H9 (cell line): ENCODE measurements at regions not wholly inside any gene's neighbourhood (a gene's known extent, or its start where the extent isn't known, plus 50 kb on each side); places are given as distances from the start of the nearest gene placed in this dataset.

Source experiments
- DNase-seq: peaks from one replicate; pipeline ENCODE4 v3.0.0-alpha.2; 2017
- H2AFZ ChIP-seq: one replicate; pipeline ENCODE4 v1.6.1; 2013; ENCODE audit warnings: mild to moderate bottlenecking, low read length, control low read depth, moderate library complexity
- H2AK5ac ChIP-seq: 2 replicates; pipeline ENCODE4 v1.6.1; 2013; ENCODE audit warnings: low read length, control low read depth, mixed read lengths; ENCODE audit not compliant: insufficient read length
- H2BK120ac ChIP-seq: one replicate; pipeline ENCODE4 v1.6.1; 2013; ENCODE audit warnings: low read depth, mild to moderate bottlenecking, low read length, control low read depth, inconsistent platforms; ENCODE audit not compliant: poor library complexity, severe bottlenecking
- H2BK12ac ChIP-seq: 2 replicates; pipeline ENCODE4 v1.6.1; 2013; ENCODE audit warnings: low read length, control low read depth, mixed read lengths, low read depth; ENCODE audit not compliant: insufficient read length
- H2BK15ac ChIP-seq: 2 replicates; pipeline ENCODE4 v1.6.1; 2013; ENCODE audit warnings: low read depth, low read length, control low read depth
- H2BK20ac ChIP-seq: one replicate; pipeline ENCODE4 v1.6.1; 2013; ENCODE audit warnings: low read depth, mild to moderate bottlenecking, low read length, control low read depth, inconsistent platforms; ENCODE audit not compliant: poor library complexity, severe bottlenecking
- H2BK5ac ChIP-seq: 2 replicates; pipeline ENCODE4 v1.6.1; 2013; ENCODE audit warnings: low read length, control low read depth, mixed read lengths; ENCODE audit not compliant: insufficient read length
- H3K14ac ChIP-seq: 2 replicates; pipeline ENCODE4 v1.6.1; 2013; ENCODE audit warnings: low read length, control low read depth; ENCODE audit not compliant: insufficient read depth
- H3K18ac ChIP-seq: 2 replicates; pipeline ENCODE4 v1.6.1; 2013; ENCODE audit warnings: low read depth, mild to moderate bottlenecking, mixed read lengths, low read length, control low read depth; ENCODE audit not compliant: insufficient read length
- H3K23ac ChIP-seq: 2 replicates; pipeline ENCODE4 v1.6.1; 2013; ENCODE audit warnings: low read length, control low read depth, mixed read lengths, low read depth; ENCODE audit not compliant: insufficient read length
- H3K23me2 ChIP-seq: 2 replicates; pipeline ENCODE4 v1.6.1; 2013; ENCODE audit warnings: low read depth, mild to moderate bottlenecking, mixed read lengths, low read length, control low read depth; ENCODE audit not compliant: insufficient read length, poor library complexity, severe bottlenecking
- H3K27ac ChIP-seq: 2 replicates; pipeline ENCODE4 v1.5.1; 2013; ENCODE audit warnings: low read length, control low read depth, mixed read lengths, low read depth; ENCODE audit not compliant: insufficient read length
- H3K27me3 ChIP-seq: 2 replicates; pipeline ENCODE4 v1.6.1; 2013; ENCODE audit warnings: low read length, control low read depth, inconsistent platforms; ENCODE audit not compliant: insufficient read depth
- H3K4ac ChIP-seq: 2 replicates; pipeline ENCODE4 v1.6.1; 2013; ENCODE audit warnings: low read depth, mild to moderate bottlenecking, control low read depth, inconsistent platforms, low read length, moderate library complexity
- H3K4me1 ChIP-seq: 2 replicates; pipeline ENCODE4 v1.6.1; 2013; ENCODE audit warnings: low read length, control low read depth, inconsistent platforms; ENCODE audit not compliant: insufficient read depth
- H3K4me2 ChIP-seq: 2 replicates; pipeline ENCODE4 v1.6.1; 2013; ENCODE audit warnings: low read length, control low read depth, mixed read lengths; ENCODE audit not compliant: insufficient read length, insufficient read depth
- H3K56ac ChIP-seq: 2 replicates; pipeline ENCODE4 v1.6.1; 2013; ENCODE audit warnings: low read depth, mild to moderate bottlenecking, mixed read lengths, low read length, control low read depth; ENCODE audit not compliant: insufficient read length
- H3K79me1 ChIP-seq: 2 replicates; pipeline ENCODE4 v1.6.1; 2013; ENCODE audit warnings: low read depth, mild to moderate bottlenecking, moderate library complexity, low read length, control low read depth, inconsistent platforms; ENCODE audit not compliant: insufficient read depth, poor library complexity, severe bottlenecking
- H3K79me2 ChIP-seq: 2 replicates; pipeline ENCODE4 v1.6.1; 2013; ENCODE audit warnings: low read length, control low read depth, inconsistent platforms; ENCODE audit not compliant: insufficient read depth
- H3K9ac ChIP-seq: 2 replicates; pipeline ENCODE4 v1.6.1; 2013; ENCODE audit warnings: low read length, control low read depth, mixed read lengths; ENCODE audit not compliant: insufficient read length; ENCODE audit errors: extremely low read depth
- H3K9me3 ChIP-seq: one replicate; pipeline ENCODE4 v1.6.1; 2013; ENCODE audit warnings: low read depth, low read length, inconsistent platforms; ENCODE audit not compliant: control insufficient read depth
- H3T11ph ChIP-seq: one replicate; pipeline ENCODE4 v1.6.1; 2013; ENCODE audit warnings: mild to moderate bottlenecking, low read length, control low read depth, inconsistent platforms
- H4K20me1 ChIP-seq: one replicate; pipeline ENCODE4 v1.6.1; 2013; ENCODE audit not compliant: control insufficient read depth, insufficient read length, insufficient read depth
- H4K5ac ChIP-seq: 2 replicates; pipeline ENCODE4 v1.6.1; 2013; ENCODE audit warnings: low read depth, mild to moderate bottlenecking, mixed read lengths, low read length, control low read depth; ENCODE audit not compliant: insufficient read length
- H4K8ac ChIP-seq: replicated peaks from 2 replicates; pipeline ENCODE4 v1.6.1; 2013; ENCODE audit warnings: low read length, control low read depth, mixed read lengths, low read depth; ENCODE audit not compliant: insufficient read length
- H4K91ac ChIP-seq: 2 replicates; pipeline ENCODE4 v1.6.1; 2013; ENCODE audit warnings: low read depth, mild to moderate bottlenecking, moderate library complexity, mixed read lengths, low read length, control low read depth; ENCODE audit not compliant: insufficient read length
- H3K27ac Mint-ChIP-seq, 3 experiments: 2 replicates in 2 of 3; 3 replicates in 1 of 3; pipeline ENCODE4 v1.8.0; 2020 to 2021; ENCODE audit warnings: mixed read lengths in 3 of 3, mild to moderate bottlenecking in 1 of 3, moderate library complexity in 1 of 3
- H3K27me3 Mint-ChIP-seq: 2 replicates; pipeline ENCODE4 v1.8.0; 2021; ENCODE audit warnings: low read depth, mild to moderate bottlenecking, moderate library complexity, mixed read lengths
- H3K36me3 Mint-ChIP-seq, 3 experiments: 2 replicates in 2 of 3; 3 replicates in 1 of 3; pipeline ENCODE4 v1.8.0; 2020 to 2021; ENCODE audit warnings: low read depth in 3 of 3, mixed read lengths in 3 of 3; ENCODE audit not compliant: insufficient read depth in 1 of 3
- H3K4me1 Mint-ChIP-seq, 2 experiments: 2 replicates each; pipeline ENCODE4 v1.8.0; 2020; ENCODE audit warnings: mixed read lengths in 2 of 2
- H3K4me3 Mint-ChIP-seq, 2 experiments: 2 replicates in 1 of 2; 3 replicates in 1 of 2; pipeline ENCODE4 v1.8.0; 2020 to 2021; ENCODE audit warnings: mild to moderate bottlenecking in 2 of 2, mixed read lengths in 2 of 2, moderate library complexity in 1 of 2
- H3K9me3 Mint-ChIP-seq, 2 experiments: 2 replicates in 1 of 2; 3 replicates in 1 of 2; pipeline ENCODE4 v1.8.0; 2020; ENCODE audit warnings: mild to moderate bottlenecking in 2 of 2, mixed read lengths in 2 of 2, moderate library complexity in 1 of 2
- CTCF ChIP-seq: fragments of 200-600 bp; sonication (generic); conservative IDR thresholded peaks from 3 replicates; pipeline ENCODE4 v1.8.0; 2021; ENCODE audit warnings: antibody characterized with exemption, mild to moderate bottlenecking

DNA sequence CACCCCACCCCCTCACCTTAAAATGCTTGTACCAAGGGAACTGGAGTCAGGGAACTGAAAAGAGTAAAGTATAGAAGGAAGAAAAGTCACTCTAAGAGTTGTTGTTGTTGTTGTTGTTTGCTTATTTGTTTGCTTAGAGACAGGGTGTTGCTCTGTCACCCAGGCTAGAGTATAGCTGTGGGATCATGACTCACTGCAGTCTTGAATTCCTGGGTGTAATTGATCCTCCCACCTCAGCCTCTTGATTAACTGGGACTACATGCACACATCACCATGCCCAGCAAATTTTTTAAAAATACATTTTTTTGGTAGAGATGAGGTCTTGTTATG lies 681.6 kb upstream of the GJE1 start:
- Histone ChIP-seq H3K23me2 (no peaks in the 10 kb centered on the region), H3K23ac (no peak overlapping the region), H3K4me1 (peaks cover 5% of the 10 kb centered on the region; the same call in 1 of the 2 replicates), H2BK12ac (peak overlapping the region; percentile 79), H3K4ac (peak overlapping the region; percentile 79; the same call in 1 of the 2 replicates), H3K27ac (peak overlapping the region; percentile 79), H3K4me2 (no peak overlapping the region), H4K5ac (peak overlapping the region; percentile 46), H2AK5ac (no peak overlapping the region), H3K79me2 (no peaks in the 10 kb centered on the region), H3K9me3 (no peaks in the 10 kb centered on the region), H3K79me1 (no peaks in the 10 kb centered on the region), H2BK5ac (peak overlapping the region; percentile 46), H4K91ac (no peak overlapping the region), H2BK20ac (no peak overlapping the region), H2AFZ (no peak overlapping the region), H2BK15ac (no peak overlapping the region), H3K27me3 (no peaks in the 10 kb centered on the region), H3K18ac (peak overlapping the region; percentile 54), H4K8ac (no peak overlapping the region), H3K56ac (no peak overlapping the region), H2BK120ac (peak overlapping the region; percentile 92), H3K14ac (no peak overlapping the region; the same call in 1 of the 2 replicates), H3T11ph (peak overlapping the region; percentile 82), H3K9ac (no peak overlapping the region), H4K20me1 (no peaks in the 10 kb centered on the region)
- Mint-ChIP-seq H3K4me3 (no peak overlapping the region), H3K27ac (peak overlapping the region; percentile 44 to 91 (median 49); a peak in 6 of 7 replicates), H3K4me1 (peaks cover 27% of the 10 kb centered on the region in 2 experiments), H3K36me3 (peaks cover 3 to 16% (median 12%) of the 10 kb centered on the region in 3 experiments; a peak in 5 of 7 replicates), H3K27me3 (no peaks in the 10 kb centered on the region), H3K9me3 (peaks cover 2 to 5% of the 10 kb centered on the region in 2 experiments; a peak in 2 of 5 replicates)
- DNase-seq: no peak
- TF ChIP-seq CTCF: no peak
